Medulla oblongata (tissue), 1 donor: ENCODE measurements at regions not wholly inside any gene's neighbourhood (a gene's known extent, or its start where the extent isn't known, plus 50 kb on each side); places are given as distances from the start of the nearest gene placed in this dataset.

ENCODE experiments used
- DNase-seq: peaks from one replicate; pipeline ENCODE4 v3.0.0-alpha.2; 2015; ENCODE audit errors: extremely low spot score

DNA sequence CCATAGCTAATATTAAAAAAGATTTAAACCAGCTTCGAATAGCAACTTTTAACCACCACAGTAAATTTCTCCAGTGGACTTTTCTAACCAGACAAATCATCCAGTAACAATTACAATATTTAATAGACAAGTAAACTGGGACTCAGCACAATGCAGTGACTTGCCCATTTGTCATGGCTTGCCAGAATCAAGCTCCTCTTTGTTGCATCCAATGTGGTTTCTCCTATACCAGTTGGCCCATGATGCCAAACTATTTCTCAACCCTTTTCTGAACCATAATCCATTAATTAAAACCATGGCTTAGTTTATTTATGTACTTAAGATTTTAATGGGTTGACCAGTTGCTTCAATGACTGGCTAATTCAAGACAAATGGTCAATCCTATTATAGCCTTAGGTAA, 64.4 kb downstream of the DIO2 start:
- DNase-seq: no peak

DNA sequence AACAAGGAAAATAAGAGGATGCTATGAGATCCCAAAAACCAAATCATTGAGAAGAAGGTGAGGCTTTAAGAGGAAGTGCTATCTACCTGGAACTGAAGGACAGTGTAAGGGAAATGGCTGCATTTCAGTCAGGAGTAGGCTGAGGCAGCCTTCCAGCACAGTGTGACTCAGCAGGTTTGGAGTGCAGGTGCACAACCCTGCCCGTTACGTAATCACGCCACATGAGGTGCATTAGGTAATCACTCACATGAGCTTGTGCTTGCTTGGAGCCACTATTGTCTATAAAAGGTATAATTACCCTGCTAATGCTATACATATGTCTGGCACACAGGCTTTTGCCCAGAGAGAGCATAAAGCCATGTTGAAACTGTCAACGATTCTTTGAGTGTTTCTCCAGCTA, 74.9 kb downstream of the DIO2 start:
- DNase-seq: no peak

DNA sequence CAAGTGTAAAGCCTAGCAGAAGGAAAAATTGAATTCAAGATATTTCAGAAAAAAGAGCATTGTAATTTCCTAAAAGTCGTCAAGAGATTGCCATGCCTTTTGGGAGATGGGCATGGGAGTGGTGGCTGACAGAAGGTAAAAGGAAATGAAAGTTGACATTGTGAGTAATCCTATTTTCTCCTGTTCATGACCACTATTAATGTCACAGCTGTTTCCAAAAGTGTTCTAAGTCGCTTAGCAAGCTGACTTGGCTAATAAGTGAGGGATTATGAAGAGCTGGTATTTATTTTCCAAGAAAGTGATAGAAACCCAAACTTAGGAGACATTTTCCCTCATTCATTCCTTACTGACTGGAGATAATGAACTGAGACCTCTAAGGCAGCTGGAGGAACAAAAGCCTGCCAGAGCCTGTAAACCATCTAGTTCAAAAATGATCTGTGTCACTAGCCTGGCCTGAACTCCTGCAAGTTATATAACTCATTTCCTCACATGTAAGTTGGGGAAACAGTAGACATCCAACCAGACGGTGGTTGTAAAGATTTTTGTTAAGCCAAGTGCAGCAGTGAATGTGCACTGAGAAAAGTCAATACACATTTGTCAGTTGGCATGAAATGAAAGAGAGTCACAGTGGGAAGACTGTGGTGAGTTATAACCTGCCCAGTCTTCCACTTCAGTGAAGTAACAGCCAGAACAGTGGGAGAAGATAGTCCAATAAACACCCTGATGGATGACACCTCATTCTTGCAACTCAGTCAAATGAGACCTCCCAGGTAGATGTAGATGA, 75.8 kb downstream of the DIO2 start:
- no peak for DNase-seq

DNA sequence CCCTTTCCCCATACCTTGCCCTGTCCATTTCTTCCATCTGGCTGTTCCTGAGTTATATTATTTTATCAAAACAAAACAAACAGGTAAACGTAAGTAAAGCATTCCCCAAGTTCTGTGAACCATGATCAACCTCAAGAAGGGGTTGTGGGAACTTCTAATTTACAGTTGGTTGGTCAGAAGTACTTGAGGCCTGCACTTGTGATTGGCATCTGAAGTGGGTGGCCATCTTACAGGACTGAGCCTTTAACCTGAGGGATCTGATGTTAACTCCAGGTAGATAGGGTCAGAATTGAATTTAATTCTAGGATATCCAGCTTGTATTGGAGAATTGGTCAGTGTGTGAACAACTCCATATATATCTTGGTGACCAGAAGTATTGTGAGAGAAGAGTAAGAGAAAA, 77.0 kb downstream of the DIO2 start:
- DNase-seq: no peak

DNA sequence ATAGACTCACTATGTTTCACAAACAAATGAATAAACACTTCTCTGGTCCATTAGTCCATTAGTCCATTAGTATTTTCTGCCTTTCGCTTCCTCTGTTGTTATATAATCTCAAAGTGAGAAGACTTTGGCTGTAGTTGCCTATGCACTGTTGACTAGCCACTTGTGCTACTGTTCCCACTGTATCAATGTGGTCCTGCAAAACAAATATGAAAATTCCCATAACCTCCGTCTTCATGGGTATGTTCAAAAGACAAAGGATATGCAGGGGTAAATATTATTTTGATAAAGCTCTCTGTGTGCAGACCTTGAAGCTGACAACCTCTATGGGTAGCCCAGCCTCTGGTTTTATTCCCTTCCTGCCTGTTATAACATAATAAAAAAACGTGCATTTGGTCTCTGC, 77.8 kb downstream of the DIO2 start:
- no peak for DNase-seq

DNA sequence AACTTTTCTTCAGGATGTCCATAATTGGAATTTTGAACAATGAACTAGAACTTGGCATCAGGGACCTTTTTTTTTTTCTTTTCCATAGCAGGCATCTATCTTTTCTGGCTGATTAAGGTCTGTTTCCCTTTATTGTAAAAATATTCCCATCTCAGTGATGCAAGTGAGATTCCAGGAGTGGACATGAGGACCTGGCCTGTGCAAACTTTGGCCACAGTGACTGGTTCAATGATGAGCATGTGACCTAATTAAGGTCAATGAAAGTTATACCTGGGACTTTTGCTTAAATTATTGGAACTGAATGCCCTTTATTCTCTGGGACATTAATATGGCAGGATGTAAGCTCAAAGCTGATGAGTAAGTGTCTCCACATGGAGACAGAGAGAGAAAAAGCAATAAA, 83.8 kb downstream of the DIO2 start:
- DNase-seq: no peak

DNA sequence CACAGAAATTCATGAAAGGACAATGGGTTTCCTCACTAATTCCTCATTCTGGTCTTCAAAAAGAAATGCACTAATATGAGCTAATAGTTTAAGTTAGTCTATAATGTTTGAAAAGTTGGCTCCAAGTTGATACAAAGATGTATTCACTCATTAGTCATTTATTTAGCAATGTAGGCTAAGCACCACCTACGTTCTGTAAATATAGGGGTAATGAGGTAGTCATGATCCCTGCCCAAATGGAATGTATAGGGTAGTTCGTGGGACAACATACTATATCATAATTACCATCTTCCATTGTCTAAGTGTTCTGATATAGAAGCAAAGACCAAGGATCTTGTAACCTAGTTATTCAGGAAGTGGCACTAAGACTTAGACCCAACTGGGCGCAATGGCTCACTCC, 86.5 kb downstream of the DIO2 start:
- DNase-seq: no peak

DNA sequence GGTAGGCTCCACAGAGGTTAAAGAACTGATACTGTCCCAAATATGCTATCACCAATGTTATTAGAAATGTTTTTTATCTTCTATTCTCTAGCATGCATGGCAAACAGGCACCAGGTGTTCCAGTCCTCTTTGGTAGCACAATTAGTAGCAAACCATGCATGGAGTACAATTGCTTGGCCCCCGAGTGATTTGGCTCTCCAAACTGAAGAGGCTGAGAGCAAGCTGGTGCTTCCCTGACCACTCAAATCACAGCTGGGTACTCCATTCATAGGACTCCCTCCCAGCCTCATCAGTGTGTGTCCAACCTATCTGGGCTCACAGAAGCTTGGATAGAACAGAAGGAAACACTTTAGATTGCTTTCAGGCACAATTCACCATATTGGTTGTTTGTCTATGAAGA, 93.4 kb downstream of the DIO2 start:
- DNase-seq: no peak

DNA sequence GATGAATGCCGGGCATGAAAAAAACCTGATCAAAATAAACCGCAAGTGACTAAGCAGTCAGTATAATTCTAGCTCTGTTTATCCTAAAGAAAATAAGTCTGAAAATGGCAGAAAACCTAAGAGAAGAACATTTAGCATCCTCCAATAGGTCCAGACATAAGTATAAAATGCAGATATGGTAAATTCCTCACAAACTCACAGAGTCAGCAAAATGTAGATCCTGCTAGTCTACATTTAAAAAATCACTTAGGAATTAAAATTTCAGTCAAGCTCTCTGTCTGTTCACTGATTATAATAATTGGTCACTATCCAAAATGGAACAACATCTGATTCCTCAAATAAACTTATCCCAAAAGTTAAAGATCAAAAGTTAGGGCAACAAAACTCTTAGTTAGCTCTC, 95.1 kb downstream of the DIO2 start:
- DNase-seq: no peak

DNA sequence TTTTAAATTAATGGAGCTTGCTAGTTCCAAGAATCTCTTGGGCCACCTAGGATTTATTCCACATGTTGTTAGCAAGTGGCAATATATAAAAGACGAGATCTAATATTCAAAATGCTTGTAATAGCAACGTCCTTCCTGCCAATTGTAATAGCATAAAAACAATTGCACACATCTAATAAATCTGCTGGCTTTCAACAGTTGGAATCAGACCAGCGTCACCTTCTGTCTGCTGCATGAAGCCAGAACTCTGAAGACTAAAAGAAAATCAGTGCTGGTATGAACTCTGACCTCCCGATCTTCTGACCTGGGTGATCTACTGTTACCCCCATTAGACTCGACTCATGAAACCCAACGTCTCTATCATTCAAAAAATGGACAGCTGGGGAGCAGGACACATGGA, 100.6 kb downstream of the DIO2 start:
- no peak for DNase-seq

DNA sequence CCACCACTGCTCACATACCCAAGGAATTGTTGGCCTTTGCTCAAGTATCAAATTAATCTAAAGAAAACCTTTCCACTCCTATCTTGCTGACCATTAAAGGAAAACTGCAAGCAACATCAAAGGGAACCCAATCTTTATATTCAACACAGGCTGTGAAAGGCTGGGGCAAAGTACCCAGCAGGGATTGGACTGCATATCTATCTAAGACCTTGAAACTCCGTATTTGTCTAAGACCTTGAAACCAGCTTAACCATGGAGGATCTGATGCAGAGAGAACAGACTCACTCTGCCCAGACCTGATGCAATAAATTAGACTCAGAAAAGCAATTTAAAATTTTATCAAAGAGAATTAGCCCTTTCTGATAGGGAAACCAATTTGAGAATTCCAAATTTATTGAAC, 102.2 kb downstream of the DIO2 start:
- no peak for DNase-seq

DNA sequence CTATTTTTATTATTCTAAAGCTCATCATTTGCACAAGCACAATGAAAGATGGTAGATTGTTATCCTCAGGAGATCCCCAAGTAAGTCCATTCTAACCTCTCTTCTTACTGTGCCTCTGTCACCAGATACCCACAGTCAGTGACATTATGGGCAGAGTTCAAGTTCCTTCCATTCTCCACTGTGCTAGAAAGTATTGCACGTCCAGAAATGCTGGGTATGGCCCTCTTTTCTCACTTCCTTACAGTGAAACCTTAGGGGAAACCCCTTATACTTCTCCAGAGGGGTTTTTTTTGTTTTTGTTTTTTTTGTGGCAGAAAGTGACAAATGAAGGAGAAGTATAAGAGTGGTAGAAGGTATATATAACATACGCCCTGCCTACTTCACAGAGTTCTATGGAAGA, 102.9 kb downstream of the DIO2 start:
- DNase-seq: no peak

DNA sequence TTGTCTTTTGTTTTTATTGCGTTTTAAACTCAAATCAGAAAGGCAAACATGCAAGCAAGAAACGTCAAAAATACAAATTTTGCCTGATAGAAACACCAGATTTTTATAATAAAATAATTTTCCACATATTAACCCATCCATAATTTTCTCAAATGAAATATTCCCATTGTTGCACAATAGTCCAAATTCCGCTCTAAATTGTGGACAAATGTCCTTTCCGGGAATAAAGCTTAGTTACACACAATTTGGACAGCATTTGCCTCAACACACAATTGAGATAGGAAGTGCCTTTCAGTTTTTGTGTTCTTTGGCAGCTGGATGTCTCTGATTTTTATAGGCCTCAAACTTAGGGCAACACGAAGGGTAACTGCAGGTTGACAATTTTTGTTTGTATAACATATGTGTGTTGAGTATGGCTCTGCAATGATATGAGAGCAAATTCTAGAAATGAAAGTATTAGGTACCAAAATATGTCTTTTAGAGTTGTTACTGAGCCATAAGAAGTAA, 105.8 kb downstream of the DIO2 start:
- no peak for DNase-seq

DNA sequence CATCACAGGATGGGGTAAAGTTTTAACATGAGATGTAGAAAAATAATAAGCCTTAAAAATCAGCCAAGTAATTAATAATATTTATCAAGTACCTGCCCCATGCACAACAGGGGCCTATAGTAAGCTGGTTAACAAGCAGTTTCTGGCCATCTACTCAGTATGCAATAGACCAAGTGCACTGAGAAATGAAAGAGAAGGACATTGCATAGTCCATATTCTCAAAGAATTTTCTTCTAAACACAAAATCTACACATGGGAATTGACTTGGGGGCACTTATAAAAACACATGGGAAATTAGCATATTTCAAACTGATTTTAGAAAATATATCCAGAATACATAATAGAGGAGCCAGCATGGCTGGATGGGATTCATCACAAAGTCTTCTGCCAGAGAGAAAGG, 109.5 kb downstream of the DIO2 start:
- no peak for DNase-seq

DNA sequence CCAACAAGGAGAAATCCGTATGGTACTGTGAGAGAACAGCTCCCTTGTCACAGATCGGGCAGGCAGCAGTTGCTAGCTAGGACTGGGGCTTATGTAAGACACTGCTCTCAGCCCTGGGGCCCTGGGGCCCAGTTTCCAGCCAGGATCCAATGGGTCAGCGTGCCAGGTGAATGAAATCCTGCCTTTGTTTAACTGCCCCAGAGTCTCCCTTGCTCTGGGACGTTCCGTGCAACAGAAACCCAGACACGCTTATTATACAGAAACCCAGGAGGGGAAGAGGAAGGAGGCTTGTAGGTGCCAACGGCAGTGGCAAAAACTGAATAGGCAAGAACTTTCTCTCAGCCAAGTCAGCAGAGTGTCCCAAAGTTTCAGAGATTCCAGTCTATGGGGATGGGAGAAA, 110.6 kb downstream of the DIO2 start:
- DNase-seq: peak; percentile 55

DNA sequence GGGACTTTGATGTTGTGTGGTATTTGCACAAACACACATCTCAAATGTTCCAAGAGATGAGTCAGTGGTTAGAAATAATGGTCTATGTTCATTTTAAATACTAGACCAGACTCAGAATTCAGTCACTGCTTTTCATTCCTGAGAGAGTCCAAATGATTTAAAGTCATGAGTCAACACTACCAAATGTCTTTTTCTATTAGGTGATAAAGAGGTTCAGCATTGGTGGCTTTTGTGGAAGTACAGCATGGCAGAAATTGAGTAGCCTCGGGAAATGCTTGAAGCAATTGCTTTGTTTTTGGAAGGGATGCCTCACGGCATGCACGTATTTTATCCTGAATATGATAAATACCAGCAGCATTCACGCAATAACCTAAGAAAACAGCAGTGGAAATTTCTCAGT, 115.7 kb downstream of the DIO2 start:
- no peak for DNase-seq

DNA sequence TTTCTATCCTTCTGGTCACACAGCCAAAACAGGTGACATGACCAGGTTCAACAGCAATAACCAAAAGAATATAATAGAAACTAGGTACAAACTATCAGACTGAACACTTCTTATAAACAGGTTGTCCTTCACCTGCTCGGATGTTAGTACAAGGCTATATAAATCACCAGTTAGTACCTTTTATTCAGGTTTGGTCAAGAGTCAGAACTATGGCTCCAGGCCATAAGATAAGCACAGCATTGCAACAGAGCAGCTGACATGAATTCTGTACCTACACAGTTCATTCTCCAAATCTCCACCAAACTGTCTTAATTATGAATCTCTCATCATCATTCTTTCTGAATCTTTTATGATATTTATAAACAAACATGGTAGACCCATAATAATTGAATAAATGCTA, 123.9 kb downstream of the DIO2 start:
- DNase-seq: no peak

DNA sequence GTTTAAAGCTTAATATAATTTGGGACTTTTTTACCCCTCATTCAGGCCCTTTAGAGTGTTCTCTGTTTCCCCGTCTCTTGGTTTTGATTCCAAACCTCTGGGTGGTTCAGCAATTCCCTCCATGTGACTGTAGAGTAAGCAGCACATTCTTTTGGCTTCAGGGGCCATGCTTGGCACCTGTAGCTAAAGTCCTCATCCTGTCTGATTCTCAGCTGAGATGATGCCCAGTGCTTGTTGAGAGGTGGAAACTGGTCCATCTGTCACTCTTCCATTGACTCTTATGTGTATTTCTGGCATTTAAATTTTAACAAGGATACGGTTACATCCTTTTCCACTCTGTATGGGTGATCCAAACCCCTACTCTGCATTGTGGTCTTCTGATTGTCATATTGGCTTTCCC, 127.1 kb downstream of the DIO2 start:
- DNase-seq: no peak

DNA sequence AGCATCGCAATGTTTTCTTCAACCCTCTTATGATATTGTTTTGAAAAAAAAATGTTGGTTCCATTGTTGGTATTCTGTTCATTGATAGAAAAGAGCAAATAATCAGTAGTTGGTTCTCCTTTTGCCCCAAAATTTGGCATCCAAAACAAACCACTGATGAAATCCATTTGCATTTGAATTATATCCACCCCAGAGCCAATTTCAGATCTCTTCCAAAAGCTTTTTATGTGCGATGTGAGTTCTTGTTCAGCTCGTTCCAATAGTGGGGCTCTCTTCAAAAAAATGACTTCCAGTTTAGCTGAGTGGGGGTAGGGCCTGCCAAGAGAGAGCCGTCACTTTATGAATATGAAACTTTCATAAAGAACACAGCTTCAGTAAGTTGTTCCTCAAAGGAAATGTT, 130.7 kb downstream of the DIO2 start:
- peak; percentile 29 for DNase-seq

DNA sequence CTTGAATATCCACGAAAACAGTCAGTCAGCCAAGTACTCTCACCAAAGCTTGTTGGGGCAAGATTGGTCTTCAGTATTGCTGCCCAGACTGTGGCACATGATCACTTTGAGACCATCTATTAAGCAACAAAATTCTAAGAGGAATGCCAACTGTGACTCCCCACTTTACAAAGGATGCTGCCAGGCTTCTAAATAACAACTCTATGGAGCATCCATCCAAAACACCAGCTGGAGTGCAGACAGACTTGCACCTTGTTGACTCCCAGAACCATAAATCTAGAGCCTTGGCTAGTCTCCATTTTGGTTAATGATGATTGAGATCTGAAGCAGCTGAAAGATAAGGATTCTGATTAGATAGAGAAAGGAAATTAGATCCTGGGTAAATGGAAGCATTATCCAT, 132.8 kb downstream of the DIO2 start:
- DNase-seq: peak; percentile 64

DNA sequence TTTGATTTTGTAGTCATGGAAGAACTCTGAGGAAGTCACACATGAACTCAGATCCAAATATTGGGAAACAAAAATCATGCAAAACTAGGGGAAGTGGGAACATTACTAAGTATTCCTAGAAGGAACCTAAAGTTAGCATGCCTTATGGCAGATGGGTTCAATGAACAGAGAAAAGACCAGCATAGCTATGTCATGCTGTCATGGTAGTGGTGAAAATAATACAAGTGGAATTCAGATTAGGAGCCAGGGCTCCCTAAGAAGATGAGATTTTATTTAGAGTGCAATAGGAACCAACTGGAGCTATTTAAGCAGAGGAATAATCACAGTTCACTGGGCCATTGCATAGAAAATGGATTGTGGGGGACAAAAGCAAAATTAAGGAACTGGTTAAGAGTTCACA, 134.0 kb downstream of the DIO2 start:
- DNase-seq: no peak

DNA sequence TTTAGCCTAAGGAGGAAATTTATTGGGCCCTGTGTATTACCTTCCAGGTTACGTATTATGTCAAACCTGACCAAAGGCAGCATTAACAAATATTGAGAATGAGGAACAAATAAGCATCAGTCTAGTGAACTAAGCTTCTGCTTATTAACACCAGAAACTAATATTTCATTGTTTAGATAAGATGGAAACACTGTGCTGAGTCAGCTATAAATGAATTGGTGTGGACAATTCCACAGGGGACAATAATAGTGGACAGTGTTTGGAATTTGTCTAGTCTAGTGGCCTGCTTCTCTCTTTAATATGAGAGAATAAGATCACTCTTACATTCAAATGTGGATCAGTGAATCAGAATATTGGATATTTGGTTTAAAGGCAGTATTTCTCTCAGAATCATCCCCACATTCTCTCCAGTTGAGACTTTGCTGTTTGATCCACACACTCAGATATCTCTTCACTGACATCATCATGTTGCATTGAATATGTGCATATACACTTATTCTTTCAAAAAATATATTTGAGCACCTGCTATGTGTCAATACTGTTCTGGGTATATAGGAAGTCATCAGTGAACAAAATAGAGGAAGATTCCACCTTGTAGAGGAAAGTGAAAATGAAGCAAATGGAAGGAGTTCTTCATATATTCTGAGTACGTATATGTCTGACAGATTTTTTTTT, 136.3 kb downstream of the DIO2 start:
- DNase-seq: no peak

DNA sequence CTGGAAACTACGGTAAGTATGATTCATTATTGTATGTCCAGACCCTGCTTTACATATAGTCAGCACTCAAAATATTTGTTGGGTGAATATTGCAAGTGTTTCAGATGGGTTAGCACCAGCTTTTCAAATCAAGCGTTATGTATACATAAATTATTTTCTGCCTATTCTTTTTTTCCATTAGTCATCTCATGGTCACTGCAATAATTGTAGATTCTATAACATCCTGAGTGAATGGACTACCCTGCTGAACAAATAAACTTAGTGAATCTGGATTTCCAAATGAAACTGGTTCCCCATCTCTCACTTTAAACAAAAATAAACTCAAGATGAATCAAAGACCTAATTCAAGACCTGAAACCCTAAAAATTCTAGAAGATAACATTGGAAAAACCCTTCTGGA, 152.3 kb downstream of the DIO2 start:
- DNase-seq: no peak

DNA sequence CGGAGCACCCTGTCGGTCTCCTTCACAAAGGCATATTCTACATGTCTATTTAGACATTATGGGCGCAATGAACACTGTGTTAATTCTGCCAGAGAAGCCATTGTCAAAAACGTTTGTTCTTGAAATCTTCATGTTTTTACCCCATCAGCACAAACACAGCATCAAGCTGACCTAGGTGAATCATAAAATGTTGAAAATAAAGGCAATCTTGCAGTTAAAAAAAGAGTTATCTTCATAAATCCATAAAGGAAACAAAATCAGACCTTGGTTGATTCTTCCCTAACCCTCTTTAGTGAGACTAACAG, 154.9 kb downstream of the DIO2 start:
- no peak for DNase-seq
